ENCODE measurements at regions not wholly inside any gene's neighbourhood (a gene's known extent, or its start where the extent isn't known, plus 50 kb on each side); places are given as distances from the start of the nearest gene placed in this dataset.

DNA sequence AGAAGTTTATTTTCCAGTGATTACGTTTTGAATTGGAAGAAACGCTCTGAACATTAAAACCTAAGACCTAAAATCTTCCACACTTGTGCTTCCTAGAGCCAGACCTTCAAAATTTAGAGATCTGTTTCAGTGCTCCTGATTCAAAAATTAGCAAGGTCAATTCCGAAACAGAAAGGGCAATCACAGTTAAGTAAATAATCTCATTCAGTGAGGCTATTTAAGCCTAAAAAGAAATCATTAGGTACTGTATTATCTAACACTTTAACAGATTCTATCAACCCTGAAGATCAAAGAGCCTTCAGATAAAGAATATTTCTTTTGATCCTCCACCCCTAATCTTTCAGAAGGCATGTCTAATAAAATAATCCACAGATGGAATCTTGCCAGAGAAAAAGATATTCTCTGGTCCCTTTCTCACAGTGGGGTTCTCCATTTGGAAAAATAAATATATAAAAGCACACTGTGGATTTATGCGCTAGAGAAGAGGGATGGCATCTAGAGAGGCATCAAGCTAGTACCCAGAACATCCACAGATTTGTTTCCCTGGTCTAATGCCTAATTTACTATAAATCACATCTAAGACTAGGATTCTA lies 54.4 kb downstream of the ZZZ3 start:
- H3K36me3 ChIP-seq (ENCODE audit: insufficient read depth, low read length, poor library complexity, severe bottlenecking), result peaks cover 21% of the 10 kb centered on the region
- peak overlapping the region; percentile 47 for H3K27ac ChIP-seq (ENCODE audit: low read depth, low read length, poor library complexity, severe bottlenecking)
- BruUV-seq (replicated peaks), result no TSS peak
- peaks cover 6% of the 10 kb centered on the region for H3K9me3 ChIP-seq (ENCODE audit: low read depth, low read length, poor library complexity, severe bottlenecking)
- TF ChIP-seq EZH2 (IDR thresholded peaks at IDR 0.05; ENCODE audit: borderline replicate concordance, low read depth, low read length, poor library complexity, severe bottlenecking), result no peak
- TF ChIP-seq, protein P1, sequence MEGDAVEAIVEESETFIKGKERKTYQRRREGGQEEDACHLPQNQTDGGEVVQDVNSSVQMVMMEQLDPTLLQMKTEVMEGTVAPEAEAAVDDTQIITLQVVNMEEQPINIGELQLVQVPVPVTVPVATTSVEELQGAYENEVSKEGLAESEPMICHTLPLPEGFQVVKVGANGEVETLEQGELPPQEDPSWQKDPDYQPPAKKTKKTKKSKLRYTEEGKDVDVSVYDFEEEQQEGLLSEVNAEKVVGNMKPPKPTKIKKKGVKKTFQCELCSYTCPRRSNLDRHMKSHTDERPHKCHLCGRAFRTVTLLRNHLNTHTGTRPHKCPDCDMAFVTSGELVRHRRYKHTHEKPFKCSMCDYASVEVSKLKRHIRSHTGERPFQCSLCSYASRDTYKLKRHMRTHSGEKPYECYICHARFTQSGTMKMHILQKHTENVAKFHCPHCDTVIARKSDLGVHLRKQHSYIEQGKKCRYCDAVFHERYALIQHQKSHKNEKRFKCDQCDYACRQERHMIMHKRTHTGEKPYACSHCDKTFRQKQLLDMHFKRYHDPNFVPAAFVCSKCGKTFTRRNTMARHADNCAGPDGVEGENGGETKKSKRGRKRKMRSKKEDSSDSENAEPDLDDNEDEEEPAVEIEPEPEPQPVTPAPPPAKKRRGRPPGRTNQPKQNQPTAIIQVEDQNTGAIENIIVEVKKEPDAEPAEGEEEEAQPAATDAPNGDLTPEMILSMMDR (conservative IDR thresholded peaks at IDR 0.05; ENCODE audit: low read depth, low read length), result no peak
- ChIA-PET POLR2A (ENCODE audit: low non-redundant PET) (no interaction called here), CTCF (no interaction called here)
- no peak overlapping the region for H3K4me3 ChIP-seq (ENCODE audit: low read depth, low read length, poor library complexity, severe bottlenecking)
- intact Hi-C loops (cut with micrococcal nuclease; ENCODE audit: unreplicated experiment), result no loop called here
- H3K27me3 ChIP-seq (replicated peaks; ENCODE audit: insufficient read depth, low read depth, low read length, poor library complexity), result no peaks in the 10 kb centered on the region
- peak; percentile 73 for DNase-seq (ENCODE audit: low spot score)
- peaks cover 35% of the 10 kb centered on the region for H3K4me1 ChIP-seq (ENCODE audit: insufficient read depth, low read length, poor library complexity, severe bottlenecking)

DNA sequence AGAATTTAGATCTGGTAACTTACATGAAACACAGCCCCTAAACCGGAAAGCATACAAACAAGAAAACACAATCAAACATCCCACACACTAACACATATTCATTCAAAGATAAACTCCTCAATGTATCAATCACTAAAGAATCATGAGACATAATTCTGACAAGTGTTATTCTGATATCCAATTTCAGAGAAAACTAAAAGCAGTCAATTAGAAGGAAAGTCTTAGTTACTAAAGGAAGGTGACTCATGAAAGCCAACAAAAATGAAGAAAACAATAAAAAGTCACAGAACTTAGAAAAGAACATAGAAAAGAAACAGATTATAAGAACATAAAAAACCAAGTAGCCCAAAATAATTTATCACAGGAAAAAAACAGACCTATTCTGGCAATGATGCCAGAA lies 57.2 kb downstream of the ZZZ3 start:
- Histone ChIP-seq H3K9me3 (ENCODE audit: low read depth, low read length, poor library complexity, severe bottlenecking) (peaks cover 6% of the 10 kb centered on the region), H3K4me3 (ENCODE audit: low read depth, low read length, poor library complexity, severe bottlenecking) (no peak overlapping the region), H3K4me1 (ENCODE audit: insufficient read depth, low read length, poor library complexity, severe bottlenecking) (peaks cover 61% of the 10 kb centered on the region), H3K27me3 (replicated peaks; ENCODE audit: insufficient read depth, low read depth, low read length, poor library complexity) (no peaks in the 10 kb centered on the region), H3K36me3 (ENCODE audit: insufficient read depth, low read length, poor library complexity, severe bottlenecking) (peaks cover 6% of the 10 kb centered on the region), H3K27ac (ENCODE audit: low read depth, low read length, poor library complexity, severe bottlenecking) (no peak overlapping the region)
- DNase-seq (ENCODE audit: low spot score), result no peak
- BruUV-seq (replicated peaks), result no TSS peak
- intact Hi-C loops (cut with micrococcal nuclease; ENCODE audit: unreplicated experiment), result no loop called here
- TF ChIP-seq EZH2 (IDR thresholded peaks at IDR 0.05; ENCODE audit: borderline replicate concordance, low read depth, low read length, poor library complexity, severe bottlenecking), result no peak
- TF ChIP-seq, protein P1 (conservative IDR thresholded peaks at IDR 0.05; ENCODE audit: low read depth, low read length), result no peak
- POLR2A ChIA-PET (ENCODE audit: low non-redundant PET), result no interaction called here
- CTCF ChIA-PET, result no interaction called here

DNA sequence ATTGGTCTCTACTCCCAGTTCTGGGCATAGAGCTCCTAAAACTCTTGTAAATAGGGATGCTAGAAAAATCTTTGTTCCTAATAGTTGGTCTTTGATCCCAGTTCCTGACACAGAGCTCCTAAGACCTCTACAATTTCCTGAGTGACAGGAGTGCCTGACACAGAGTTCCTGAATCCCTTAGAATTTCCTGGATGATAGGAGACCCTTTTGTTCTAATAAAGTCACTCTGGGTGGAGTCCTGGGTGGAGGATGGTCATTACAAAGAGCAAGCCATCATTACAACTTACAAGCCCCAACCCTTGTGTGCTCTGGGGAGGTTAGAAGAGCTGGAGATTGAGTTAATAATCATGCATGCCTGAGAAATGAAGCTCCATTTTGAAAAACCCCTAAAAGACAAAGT lies 58.4 kb downstream of the ZZZ3 start:
- peaks cover 6% of the 10 kb centered on the region for H3K9me3 ChIP-seq (ENCODE audit: low read depth, low read length, poor library complexity, severe bottlenecking)
- H3K4me1 ChIP-seq (ENCODE audit: insufficient read depth, low read length, poor library complexity, severe bottlenecking), result peaks cover 68% of the 10 kb centered on the region
- BruUV-seq (replicated peaks), result no TSS peak
- H3K27me3 ChIP-seq (replicated peaks; ENCODE audit: insufficient read depth, low read depth, low read length, poor library complexity), result no peaks in the 10 kb centered on the region
- intact Hi-C loops (cut with micrococcal nuclease; ENCODE audit: unreplicated experiment), result no loop called here
- POLR2A ChIA-PET (ENCODE audit: low non-redundant PET), result no interaction called here
- TF ChIP-seq EZH2 (IDR thresholded peaks at IDR 0.05; ENCODE audit: borderline replicate concordance, low read depth, low read length, poor library complexity, severe bottlenecking), result no peak
- TF ChIP-seq, protein P1 (conservative IDR thresholded peaks at IDR 0.05; ENCODE audit: low read depth, low read length), result no peak
- H3K36me3 ChIP-seq (ENCODE audit: insufficient read depth, low read length, poor library complexity, severe bottlenecking), result peaks cover 6% of the 10 kb centered on the region
- CTCF ChIA-PET, result no interaction called here
- no peak for DNase-seq (ENCODE audit: low spot score)
- peak overlapping the region; percentile 93 for H3K27ac ChIP-seq (ENCODE audit: low read depth, low read length, poor library complexity, severe bottlenecking)
- no peak overlapping the region for H3K4me3 ChIP-seq (ENCODE audit: low read depth, low read length, poor library complexity, severe bottlenecking)

Data from A673 (cell line).